GM18867 (cell line): ENCODE measurements at regions not wholly inside any gene's neighbourhood (a gene's known extent, or its start where the extent isn't known, plus 50 kb on each side); places are given as distances from the start of the nearest gene placed in this dataset.
"Not testable (repeated sequence)": the region's sequence is repeated elsewhere in the genome, so short reads cannot be mapped to it uniquely, and the experiment has no call there.

Experiments
- ATAC-seq: cut with Tn5 transposase; IDR thresholded peaks from one replicate; pipeline ENCODE4 v1.9.1; 2021; ENCODE audit warnings: mild to moderate bottlenecking, moderate library complexity; ENCODE audit not compliant: unreplicated experiment

DNA sequence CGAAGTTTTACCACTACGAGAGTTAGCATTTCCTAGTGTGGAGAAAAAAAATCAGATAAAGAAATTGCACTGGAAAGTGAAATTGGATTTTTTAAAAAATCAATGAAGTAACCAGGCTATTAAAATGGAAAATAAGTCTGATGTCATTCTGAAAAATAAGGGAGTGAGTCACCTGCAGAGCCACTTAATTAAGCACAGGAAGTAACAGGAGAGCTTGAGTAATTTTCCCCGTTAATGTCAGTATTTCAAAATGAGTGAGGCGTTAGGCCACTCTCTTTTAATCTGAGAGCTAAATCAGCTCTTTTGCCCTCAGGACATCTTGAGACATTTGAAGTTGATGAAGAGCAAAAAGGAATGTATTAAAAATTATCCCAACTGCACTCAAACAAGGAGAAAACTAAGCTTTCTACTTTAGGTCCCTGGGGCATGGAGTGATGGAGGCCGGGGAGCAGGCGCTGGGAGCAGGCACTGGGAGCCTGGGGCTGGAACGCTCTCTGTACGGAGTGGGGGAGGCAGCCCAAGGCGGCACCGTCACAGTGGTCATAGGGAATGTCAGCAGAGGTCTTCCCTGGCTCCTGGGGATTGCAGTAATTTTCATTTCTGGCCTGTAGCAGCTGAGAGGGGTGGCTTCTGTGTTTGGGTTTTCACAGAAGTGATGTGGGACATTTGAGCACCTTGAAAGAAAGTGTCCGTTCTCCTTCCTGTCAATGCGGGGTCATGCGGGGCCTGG, 194.6 kb downstream of the BCL2L11 start:
- not testable (repeated sequence) for ATAC-seq

DNA sequence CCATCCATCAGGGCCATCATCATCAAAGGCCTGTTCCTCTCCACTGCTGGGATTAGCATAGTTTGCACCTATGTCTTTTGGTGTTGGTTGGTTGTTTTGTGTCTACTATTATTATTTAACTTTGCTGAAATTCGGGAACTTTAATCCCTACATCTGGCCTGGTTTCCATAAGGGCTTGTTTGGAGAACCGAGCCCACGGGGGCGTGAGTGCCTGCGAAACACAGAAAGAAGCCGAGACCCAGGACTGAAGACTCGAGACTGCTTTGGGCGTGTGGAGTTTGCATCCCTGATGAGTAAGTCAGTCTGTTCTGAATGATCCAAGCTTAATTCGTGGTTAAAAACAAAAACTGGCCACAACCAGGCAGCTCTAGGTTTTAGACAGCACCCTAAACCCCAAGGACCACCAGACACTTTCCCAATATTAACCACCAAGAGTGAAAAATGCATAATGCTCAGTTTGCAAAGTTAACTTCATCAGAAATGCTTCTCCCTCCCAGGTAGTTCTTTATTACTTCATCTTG, 195.6 kb downstream of the BCL2L11 start:
- not testable (repeated sequence) for ATAC-seq

DNA sequence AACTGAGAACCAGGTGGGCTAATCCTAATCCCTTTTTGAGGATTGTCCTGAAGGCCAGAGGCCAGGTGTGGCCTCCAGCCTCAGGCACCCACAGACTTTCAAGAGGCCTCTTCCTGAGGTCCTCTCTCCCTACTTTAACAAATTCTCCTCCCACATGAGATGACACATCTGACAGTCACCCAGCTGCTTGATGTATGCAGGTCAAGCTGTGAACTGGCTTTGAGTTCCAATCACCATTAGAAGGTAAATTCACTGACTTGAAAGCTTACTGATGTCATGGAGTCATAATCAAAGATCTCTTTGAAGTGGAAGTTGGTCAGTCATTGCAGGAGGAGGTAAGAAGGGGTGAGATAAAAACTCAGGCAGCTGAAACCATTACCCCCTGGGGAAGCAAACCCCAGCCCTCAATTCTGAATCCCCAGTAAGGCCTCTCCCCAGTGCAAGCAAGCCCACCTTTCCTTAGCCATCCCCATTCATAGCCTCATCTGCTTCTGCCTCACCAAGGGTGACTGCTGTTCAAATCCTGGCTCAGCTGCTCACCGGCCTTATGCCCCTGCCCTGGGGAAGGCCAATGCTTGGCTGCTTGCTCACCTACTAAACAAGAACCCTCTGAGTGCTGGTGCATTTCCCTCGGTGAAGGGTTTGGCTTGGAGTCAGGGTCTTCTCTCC, 196.3 kb downstream of the BCL2L11 start:
- not testable (repeated sequence) for ATAC-seq

DNA sequence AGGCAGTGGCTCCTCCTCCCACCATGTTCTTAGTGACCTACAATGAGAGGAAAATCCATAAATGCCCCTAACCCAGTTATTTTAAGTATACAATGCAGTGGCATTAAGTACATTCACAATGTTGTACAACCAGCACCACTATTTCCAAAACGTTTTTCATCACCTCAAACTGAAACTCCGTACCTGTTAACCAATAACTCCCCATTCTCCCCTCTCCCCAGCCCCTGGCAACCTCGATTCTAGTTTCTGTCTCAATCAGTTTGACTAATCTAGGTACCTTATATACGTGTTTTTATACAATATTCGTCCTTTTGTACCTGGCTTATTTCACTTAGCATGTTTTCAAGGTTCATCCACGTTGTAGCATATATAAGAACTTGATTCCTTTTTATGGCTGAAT, 198.8 kb downstream of the BCL2L11 start:
- peak; percentile 67 for ATAC-seq

DNA sequence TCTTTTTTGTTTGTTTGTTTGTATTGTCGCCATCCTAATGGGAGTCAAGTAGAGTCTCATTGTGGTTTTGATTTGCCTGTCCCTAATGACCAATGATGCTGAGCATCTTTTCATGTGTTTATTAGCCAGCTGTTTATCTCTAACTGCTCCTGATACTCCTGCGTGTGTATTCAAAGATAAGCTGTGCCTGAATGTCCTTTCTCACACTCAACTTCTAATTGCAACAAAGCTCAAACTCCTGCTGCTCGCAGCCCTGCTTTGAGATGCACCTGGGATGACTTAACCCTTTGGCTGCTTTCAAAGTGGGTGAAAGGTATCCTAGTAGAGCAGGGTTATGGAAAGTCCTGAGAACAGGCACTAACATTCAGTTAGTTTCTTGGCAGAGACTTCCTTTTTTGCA, 199.6 kb downstream of the BCL2L11 start:
- ATAC-seq: not testable (repeated sequence)

DNA sequence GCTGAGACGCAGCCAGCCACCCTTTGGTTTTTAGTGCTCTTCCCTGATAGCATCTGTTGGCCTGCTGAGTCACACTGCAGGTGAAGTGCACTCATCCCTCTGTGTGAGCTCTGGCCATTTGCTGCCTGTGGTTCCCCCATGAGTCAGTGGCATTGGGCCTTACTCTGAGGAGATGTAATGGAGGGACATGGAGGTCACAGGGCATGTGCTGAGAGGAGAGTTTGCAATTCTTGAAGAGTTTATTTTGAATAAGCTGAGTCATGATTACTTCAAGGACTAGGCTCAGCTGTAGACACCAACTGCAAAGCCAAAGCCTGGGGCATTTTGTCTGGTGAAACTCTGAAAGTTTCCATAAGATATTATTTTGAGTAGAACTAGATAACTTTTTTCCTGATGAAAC, 200.3 kb downstream of the BCL2L11 start:
- ATAC-seq: not testable (repeated sequence)

DNA sequence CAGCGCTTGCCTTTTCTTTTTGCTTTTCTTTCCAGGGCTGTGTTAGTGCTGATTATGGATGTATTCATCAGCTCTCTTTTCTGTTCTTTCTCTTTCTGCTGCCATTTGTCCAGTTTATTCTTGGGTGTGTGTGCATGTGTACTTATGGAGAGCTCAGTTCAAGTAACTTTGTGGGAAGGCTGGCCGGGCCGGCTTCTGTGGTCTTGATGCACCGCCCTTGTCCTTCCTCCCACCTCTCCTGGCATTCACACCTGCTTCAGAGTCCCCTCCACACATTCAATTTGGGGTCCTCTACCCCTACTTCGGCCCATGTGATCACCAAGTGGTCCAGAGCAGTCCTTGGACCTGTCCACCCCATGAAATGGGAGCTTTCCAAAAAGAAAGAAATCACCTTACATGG, 202.7 kb downstream of the BCL2L11 start:
- not testable (repeated sequence) for ATAC-seq

DNA sequence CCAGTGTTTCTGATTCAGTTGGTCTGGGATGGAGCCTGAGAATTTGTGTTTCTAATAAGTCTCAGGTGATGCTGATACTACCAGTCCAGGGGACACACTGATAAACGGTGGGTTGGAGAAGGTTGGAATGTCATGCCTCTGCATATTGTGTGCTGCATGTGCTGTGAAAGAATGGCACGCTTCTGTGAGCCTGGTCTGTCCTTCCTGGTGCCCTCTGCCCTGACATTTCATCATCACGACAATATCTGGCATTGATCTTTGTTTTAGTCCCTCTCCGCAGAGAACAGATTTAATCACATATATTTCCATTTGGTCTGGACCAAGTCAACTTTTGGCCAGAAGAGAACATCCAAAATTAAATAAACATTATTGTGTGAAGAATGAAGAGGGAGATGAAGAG, 207.0 kb downstream of the BCL2L11 start:
- not testable (repeated sequence) for ATAC-seq

DNA sequence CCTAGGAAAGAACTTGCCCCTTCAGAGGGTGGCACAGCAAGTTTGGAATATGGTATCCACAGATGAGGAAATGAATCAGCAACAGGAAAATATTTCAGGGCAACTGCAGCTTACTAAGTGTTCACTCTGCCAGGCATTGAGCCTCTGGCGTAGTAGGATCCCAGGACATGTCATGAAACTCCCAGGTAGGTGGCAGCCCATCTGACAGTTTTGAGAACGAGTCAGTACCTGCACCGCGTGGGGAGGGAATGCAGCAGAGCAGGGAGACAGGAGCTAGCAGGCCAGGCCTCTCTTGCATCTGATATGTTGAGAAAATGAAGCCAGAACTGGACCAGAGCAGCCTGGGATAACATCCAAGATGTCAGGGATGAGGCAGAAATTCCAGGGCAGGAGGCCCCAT, 208.6 kb downstream of the BCL2L11 start:
- not testable (repeated sequence) for ATAC-seq

DNA sequence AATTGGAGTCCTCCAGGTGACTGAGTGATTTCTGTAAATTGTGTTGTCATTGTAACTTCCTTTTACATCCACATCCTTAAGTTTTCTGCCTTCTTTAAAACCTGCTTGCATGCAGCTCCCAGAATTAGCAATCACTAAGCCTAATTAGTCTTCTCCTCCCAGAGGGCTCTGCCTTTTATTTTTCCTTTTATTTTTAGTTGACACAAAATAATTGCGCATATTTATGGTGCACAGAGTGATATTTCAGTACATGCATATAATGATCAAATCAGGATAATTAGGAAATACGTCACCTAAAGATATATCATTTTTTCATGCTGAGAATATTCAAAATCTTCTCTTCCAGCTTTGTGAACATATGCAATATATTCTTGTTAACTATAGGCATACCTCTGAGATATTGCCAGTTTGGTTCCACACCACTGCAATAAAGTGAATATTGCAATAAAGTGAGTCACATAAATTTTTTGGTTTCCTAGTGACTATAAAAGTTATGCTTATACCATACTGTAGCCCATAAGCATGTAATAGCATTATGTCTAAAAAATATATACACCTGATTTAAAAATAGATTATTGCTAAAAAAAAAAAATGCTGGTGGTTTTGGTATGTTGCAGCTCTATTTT, 210.5 kb downstream of the BCL2L11 start:
- not testable (repeated sequence) for ATAC-seq

DNA sequence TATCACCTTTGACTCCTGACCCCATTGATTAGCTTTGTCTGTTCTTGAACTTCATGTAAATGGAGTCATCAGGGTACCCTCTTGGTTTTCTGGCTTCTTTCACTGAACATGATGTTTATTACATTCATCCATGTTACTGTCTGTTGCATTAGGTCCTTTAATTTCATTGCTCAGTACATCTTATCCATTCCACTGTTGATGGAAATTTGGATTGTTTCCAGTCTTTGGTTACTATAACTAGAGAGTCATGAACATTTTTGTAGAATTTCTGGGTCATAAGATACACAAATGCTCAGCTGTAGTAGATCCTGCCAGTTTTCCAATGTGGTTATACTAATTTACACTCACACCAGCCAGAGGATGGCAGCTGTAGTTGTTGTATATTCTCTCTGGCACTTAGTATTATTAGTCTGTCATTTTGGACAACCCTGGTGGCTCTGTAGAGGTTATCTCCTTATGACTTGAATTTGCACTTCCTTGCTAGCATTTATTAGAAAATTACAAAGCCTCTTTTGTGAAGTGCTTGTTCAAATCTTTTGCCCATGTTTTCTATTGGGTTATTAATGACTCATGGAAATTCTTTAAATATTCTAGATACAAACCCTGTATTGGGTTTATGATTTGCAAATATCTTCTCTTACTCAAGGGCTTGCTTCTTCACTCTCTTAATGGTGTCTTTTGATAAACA, 214.7 kb downstream of the BCL2L11 start:
- ATAC-seq: not testable (repeated sequence)

DNA sequence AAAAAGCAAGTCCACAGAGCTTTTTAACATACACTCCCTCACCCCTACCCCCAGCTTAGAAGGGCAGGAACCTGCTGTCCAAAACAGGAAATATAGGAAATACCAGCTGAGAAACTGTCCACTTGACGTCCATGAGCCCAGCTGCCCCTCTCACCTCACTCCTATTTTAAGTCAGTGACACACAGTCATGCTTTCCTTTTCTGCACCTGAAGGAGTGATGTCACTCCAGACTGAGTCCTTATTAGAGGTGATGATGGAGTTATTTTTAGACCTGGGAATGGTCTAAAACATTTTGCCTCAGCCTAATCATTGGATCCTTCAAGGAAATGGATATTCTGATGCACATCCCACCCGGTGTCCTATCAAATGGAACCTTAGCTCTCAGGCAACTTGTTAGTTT, 217.8 kb downstream of the BCL2L11 start:
- not testable (repeated sequence) for ATAC-seq

DNA sequence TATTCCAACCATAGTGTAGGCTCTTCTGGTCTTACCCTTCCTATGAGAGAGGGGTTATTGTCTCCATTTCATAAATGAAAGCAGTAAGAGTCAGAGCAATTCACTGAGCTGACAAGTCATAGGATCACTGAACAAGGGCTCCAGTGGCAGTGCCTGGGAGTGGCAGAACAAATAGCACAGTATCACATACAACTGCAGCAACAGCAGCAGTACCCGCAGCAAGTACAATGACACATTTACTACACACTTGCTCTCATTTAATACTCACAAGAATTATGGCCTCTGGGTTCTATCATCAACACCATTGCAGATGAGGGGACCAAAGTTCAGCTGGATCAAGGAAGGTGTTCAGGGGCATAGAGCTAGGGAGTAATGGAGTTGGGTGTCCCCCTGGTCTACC, 218.8 kb downstream of the BCL2L11 start:
- not testable (repeated sequence) for ATAC-seq

DNA sequence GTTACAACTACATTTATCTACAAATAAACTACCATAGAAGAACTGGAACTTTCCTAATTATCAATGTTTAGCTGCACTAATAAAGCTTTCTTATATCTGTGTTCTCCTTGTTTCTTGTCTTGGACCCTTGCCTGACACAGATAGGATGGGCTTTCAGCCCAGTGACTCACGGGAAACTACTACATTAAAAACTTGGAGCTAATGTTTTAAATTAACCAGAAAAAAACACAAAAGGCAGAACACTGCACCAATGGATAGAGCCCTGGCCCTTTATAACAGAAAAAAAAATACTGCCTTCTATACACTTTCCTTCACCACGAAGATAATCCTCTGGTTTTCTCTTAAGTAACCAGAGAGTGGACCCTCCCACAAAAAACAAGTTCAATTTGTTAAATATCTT, 223.9 kb downstream of the BCL2L11 start:
- ATAC-seq: not testable (repeated sequence)

DNA sequence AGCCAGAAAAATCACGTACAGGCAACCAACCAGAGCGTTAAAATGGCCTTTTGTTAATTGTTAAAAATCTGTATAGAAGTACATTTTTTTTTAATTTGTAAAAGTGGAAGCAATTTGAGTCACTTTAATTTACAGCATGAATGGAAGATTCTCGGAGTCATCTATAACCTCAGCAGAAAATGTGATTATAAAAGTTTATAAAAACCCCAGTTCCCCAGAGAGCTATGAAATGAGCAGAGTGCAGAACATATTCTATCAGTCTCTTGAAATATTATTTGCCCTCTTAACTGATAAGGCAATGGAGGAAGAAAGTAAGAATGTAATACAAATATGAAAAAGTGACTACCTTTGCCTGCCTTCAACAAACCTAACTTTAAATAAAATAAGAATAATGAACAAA, 224.7 kb downstream of the BCL2L11 start:
- not testable (repeated sequence) for ATAC-seq

DNA sequence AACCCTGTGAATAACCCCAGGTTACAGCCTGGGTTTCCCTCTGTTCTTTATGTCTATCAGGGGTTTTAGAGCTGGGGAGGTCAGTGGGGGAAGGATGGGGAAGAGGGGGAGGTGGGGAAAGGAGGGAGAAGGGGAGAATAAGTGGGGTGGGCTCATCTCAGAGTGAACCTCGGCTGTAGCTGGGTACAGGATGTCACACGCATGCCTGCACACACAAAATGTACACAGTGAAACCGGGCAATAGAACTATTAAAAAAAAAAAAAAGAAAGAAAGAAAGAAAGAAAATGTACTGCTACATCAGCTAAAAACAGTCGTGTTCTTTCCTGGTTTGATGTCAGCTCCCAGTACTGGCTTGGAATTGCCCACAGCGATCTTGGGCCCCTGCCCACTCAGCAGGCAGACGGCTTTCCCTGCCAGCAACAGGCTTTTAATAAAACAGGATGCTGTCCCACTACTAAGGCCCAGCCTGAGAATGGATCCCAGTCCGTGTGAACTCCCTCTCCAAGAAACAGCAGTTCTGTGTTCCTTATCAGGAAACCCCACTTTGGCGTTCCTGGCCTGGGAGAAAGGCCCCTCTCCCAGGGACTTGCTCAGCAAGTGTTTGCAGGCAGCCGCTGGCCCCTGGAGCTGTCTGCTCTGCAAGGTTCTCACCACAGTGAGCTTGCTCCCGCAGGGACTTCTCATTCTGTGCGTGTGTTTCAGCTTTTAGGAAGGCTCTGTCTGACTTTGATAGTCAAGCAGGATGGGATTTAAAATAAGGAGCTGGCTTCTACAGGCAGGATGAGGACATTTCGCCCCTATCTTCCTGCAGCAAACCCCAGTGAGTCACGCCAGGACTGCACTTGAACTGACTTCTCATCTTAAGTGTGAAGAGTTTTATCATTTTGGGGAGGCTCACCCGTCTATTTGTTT, 225.6 kb downstream of the BCL2L11 start:
- ATAC-seq: not testable (repeated sequence)

DNA sequence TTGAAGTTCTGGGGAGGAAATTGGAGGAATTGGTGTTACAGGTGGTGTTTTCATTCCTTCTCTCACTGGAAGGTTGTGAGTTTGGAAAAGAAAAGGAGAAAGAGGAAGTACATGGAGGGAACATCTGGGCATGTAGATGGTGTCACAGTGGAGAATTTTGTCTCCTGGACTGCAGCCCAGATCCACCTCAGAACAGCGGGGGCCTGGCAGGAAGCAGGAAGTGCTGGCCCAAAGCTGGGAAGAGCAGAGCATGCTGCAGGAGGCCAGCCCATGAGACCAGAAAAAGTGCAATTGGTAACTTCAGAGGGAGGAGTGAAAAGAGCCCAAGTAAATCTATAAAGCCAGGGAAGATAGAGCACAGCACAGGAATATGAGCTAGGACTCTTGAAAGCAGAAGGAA, 227.0 kb downstream of the BCL2L11 start:
- ATAC-seq: not testable (repeated sequence)

DNA sequence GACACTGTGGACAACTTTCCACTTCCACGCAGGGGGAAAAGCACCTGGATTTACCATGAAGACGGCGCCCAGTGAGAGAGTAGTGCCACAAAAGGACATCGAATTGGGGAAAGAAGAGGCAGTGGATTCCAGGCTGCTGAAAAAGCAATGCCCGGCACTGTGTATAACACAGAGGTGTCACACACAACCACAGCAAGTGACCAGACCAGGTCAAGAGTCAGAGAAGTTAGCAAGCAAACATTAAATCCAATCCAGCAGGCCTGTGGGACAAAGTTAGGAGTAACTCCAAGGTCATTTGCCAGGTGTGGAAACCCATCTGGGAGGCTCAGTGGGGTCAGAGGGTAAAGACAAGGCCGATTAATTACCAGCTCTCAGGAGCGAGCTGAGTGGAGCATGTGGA, 227.6 kb downstream of the BCL2L11 start:
- not testable (repeated sequence) for ATAC-seq

DNA sequence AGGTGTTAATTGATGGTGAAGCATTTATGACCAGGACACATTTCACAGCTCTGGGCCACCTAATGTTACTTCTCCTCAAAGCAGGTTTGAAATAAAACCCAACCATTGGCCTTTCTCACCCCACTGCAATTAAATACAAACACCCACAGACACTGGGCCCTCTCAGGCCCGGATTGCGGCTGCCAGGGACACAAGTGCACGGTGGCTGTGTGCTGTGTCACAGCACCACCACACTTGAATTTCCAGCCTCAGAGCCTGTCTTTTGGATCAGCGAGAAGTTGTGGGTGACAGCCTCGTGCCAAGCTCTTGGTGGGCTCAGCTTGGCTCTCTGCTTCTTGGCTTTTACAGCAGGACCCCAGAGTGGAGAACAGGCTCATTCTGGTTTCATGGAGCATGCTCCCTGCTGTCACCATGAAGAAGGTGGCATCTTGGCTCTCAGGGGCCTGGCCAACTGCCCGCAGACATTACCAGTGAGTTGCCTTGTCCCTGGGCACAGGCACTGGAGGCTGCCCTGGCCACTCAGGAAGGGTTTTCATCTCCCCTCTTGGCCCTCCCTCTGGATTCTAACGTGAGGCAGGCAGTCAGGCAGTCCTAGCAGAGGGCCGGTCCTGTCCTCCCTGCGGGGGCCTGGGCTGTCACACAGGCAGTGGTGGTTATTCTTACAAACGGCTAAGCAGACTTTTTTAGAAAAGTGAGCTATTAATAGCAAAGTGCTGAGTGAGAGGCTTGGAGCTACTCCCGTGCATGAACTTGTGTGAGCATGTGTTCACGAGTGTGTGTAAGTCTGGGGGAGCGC, 234.5 kb downstream of the BCL2L11 start:
- ATAC-seq: not testable (repeated sequence)
